ENCODE measurements at regions not wholly inside any gene's neighbourhood (a gene's known extent, or its start where the extent isn't known, plus 50 kb on each side); places are given as distances from the start of the nearest gene placed in this dataset.

DNA sequence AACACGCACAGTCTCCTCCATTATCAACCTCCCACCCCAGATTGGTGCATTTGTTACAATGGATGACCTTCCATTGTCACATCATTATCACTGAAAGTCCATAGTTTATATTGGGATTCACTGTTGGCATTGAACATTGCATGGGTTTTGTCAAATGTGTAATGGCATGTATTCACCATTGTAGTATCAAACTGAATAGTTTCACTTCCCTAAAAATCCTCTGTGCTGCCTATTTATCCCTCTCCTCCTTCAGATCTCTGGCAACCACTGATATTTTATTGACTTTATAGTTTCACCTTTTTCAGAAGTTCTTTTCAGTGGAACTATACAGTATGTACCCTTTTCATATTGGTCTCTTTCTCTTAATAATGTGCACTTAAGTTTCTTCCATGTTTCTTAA, 1565.4 kb downstream of the PCDH18 start:
- TF ChIP-seq, protein P1, sequence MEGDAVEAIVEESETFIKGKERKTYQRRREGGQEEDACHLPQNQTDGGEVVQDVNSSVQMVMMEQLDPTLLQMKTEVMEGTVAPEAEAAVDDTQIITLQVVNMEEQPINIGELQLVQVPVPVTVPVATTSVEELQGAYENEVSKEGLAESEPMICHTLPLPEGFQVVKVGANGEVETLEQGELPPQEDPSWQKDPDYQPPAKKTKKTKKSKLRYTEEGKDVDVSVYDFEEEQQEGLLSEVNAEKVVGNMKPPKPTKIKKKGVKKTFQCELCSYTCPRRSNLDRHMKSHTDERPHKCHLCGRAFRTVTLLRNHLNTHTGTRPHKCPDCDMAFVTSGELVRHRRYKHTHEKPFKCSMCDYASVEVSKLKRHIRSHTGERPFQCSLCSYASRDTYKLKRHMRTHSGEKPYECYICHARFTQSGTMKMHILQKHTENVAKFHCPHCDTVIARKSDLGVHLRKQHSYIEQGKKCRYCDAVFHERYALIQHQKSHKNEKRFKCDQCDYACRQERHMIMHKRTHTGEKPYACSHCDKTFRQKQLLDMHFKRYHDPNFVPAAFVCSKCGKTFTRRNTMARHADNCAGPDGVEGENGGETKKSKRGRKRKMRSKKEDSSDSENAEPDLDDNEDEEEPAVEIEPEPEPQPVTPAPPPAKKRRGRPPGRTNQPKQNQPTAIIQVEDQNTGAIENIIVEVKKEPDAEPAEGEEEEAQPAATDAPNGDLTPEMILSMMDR (IDR thresholded peaks at IDR 0.05; ENCODE audit: low read length) = no peak
- no peak for TF ChIP-seq EZH2 (IDR thresholded peaks at IDR 0.05; ENCODE audit: borderline replicate concordance, low read length)

Data from OCI-LY1 (cell line).